A673 (cell line): ENCODE measurements at regions not wholly inside any gene's neighbourhood (a gene's known extent, or its start where the extent isn't known, plus 50 kb on each side); places are given as distances from the start of the nearest gene placed in this dataset.

Source experiments
- CTCF ChIP-seq: fragments of 300-800, 200-600 bp; sonication (generic); conservative IDR thresholded peaks from 2 replicates; pipeline ENCODE4 v1.5.1; 2017; ENCODE audit warnings: low read depth, mild to moderate bottlenecking, antibody characterized with exemption, low read length, moderate library complexity, mixed read lengths
- EZH2 ChIP-seq: fragments of 200-600 bp; sonication (generic); IDR thresholded peaks from 2 replicates; pipeline ENCODE4 v1.6.1; 2017; ENCODE audit warnings: borderline replicate concordance, low read depth, mild to moderate bottlenecking, mixed read lengths, antibody characterized with exemption, low read length; ENCODE audit not compliant: poor library complexity, severe bottlenecking

DNA sequence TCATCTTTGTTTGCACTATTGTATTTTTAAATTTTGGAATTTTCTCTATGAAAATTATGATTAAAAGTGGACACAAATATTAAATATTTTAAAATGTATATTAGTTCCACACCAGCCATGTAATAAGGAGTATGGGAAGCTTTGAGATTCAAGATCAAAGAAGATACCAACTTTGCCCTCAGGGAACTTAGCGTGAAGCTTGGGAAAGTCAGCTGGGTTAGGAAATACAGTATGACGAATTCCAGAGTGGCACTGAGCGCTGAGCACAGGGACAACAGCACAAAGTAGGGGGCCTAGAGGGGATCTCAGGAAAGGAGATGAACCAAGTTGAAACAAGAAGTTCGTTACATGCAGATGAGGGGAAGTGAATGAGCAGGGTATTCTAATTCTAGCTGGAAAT lies 76.9 kb upstream of the SHISA2 start:
- TF ChIP-seq CTCF (no peak), EZH2 (no peak)
